Activated T-helper 1 cell treated with anti-CD3 and anti-CD28 coated beads, Interleukin-12 subunit alpha, Interleukin-12 subunit beta, Interleukin-2, Interleukin-4 antibody, amounts not matched to agents 30 ng/mL and 10 ng/mL and 1 ng/mL, durations not matched to agents 14 hours and 24 hours and 36 hours (primary cell): ENCODE measurements at regions not wholly inside any gene's neighbourhood (a gene's known extent, or its start where the extent isn't known, plus 50 kb on each side); places are given as distances from the start of the nearest gene placed in this dataset.
"Not testable (repeated sequence)": the region's sequence is repeated elsewhere in the genome, so short reads cannot be mapped to it uniquely, and the experiment has no call there.

Source experiments
- DNase-seq: peaks from one replicate; pipeline ENCODE4 v3.0.0; 2021; ENCODE audit warnings: low spot score
- H3K27ac Mint-ChIP-seq: one replicate; pipeline ENCODE4 v1.8.0; 2021; ENCODE audit warnings: mild to moderate bottlenecking, mixed read lengths
- H3K27me3 Mint-ChIP-seq: one replicate; pipeline ENCODE4 v1.8.0; 2022; ENCODE audit warnings: mild to moderate bottlenecking, moderate library complexity, mixed read lengths; ENCODE audit not compliant: insufficient read depth
- H3K36me3 Mint-ChIP-seq: one replicate; pipeline ENCODE4 v1.8.0; 2021; ENCODE audit warnings: low read depth, mixed read lengths
- H3K4me1 Mint-ChIP-seq: one replicate; pipeline ENCODE4 v1.8.0; 2021; ENCODE audit warnings: low read depth, mixed read lengths
- H3K4me3 Mint-ChIP-seq: one replicate; pipeline ENCODE4 v1.8.0; 2021; ENCODE audit warnings: mild to moderate bottlenecking, moderate library complexity, mixed read lengths
- H3K9me3 Mint-ChIP-seq: one replicate; pipeline ENCODE4 v1.8.0; 2021; ENCODE audit warnings: mixed read lengths
- intact Hi-C: fragments of 100-400 bp; cut with micrococcal nuclease; formaldehyde crosslinking; loops from one replicate; pipeline ENCODE4 v1.15.1; 2024

DNA sequence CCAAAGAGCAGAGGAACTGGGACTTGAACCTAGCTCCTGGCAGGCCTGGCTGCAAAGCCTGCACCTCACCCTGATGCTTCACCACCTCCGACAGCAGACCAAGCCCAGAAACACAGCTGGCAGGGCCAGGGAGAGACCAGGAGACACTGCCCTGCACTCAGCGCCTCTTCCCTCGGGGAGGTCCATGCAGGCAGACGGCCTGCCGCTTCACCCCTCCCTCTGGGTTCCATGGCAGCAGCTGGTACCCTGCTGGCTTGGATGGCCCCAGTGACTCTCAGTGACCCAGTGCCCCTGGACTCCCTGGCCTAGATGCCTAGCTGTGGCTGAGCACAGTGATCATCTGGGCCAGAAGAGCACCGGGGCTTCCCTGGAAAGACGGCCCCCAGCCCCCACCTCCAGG lies 65.3 kb upstream of the TARDBP start:
- Mint-ChIP-seq H3K27me3 (peaks cover 33% of the 10 kb centered on the region), H3K36me3 (no peaks in the 10 kb centered on the region)
- intact Hi-C loops, result no loop called here

GRCh38 chr1:10947691-10948462 lies 64.6 kb upstream of the TARDBP start:
- intact Hi-C loops, result no loop called here
- no peak for DNase-seq
- Mint-ChIP-seq H3K4me1 (peaks cover 9% of the 10 kb centered on the region), H3K27ac (no peak overlapping the region), H3K27me3 (peaks cover 26% of the 10 kb centered on the region), H3K36me3 (no peaks in the 10 kb centered on the region), H3K4me3 (no peak overlapping the region), H3K9me3 (no peaks in the 10 kb centered on the region)

More for the DNA sequence above, 65.3 kb upstream of the TARDBP start:
- Mint-ChIP-seq H3K9me3 (no peaks in the 10 kb centered on the region), H3K4me1 (peaks cover 9% of the 10 kb centered on the region), H3K4me3 (no peak overlapping the region), H3K27ac (no peak overlapping the region)
- no peak for DNase-seq

DNA sequence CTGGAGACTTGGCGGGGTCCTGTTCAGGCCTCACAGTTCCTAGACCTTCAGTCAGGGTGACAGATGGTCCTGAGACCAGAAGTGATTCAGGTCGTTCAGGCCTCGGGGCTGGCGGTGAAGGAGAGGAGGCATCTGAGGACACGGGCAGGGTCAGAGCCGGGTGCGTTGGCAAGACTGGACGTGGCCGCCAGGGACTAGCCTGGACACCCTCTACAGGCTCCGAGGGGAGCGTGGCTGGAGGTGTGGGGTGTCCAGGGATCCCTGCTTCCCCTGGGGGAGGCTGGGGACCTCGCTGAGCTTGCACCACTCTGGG lies 64.0 kb upstream of the TARDBP start:
- intact Hi-C loops, result no loop called here
- Mint-ChIP-seq H3K4me3 (no peak overlapping the region), H3K27ac (no peak overlapping the region), H3K4me1 (peaks cover 9% of the 10 kb centered on the region), H3K9me3 (no peaks in the 10 kb centered on the region), H3K36me3 (no peaks in the 10 kb centered on the region), H3K27me3 (peaks cover 25% of the 10 kb centered on the region)
- no peak for DNase-seq

GRCh38 chr1:10950316-10951172 lies 61.9 kb upstream of the TARDBP start:
- intact Hi-C loops, result no loop called here
- no peaks in the 10 kb centered on the region for H3K4me1 Mint-ChIP-seq
- no peaks in the 10 kb centered on the region for H3K9me3 Mint-ChIP-seq
- peaks cover 8% of the 10 kb centered on the region for H3K27me3 Mint-ChIP-seq
- no peak overlapping the region for H3K4me3 Mint-ChIP-seq
- no peaks in the 10 kb centered on the region for H3K36me3 Mint-ChIP-seq
- no peak overlapping the region for H3K27ac Mint-ChIP-seq
- DNase-seq, result no peak

GRCh38 chr1:10951298-10951697 lies 61.2 kb upstream of the TARDBP start:
- H3K27ac Mint-ChIP-seq, H3K4me1 Mint-ChIP-seq, H3K9me3 Mint-ChIP-seq, intact Hi-C loops, H3K27me3 Mint-ChIP-seq, H3K36me3 Mint-ChIP-seq, DNase-seq, H3K4me3 Mint-ChIP-seq: not testable (repeated sequence)

DNA sequence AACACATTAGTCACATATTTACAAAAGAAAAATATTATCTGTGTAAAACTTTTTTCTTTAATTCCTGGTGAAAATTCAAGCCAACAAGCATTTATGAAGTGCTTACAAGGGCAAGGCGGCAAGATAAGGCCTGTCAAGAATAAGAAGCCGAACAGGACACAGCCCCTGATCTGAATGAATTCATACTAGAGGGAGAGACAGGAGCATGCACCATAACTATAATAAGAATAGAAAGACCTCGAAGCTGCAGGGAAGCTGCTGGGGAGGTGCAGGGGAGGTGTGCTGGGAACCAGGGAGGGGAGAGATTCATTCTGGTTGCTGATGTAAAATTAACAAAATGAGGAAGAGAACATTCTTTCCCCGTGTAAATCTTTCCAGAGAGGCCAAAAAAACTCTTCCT lies 60.5 kb upstream of the TARDBP start:
- intact Hi-C loops, result no loop called here
- Mint-ChIP-seq H3K36me3 (no peaks in the 10 kb centered on the region), H3K27ac (no peak overlapping the region), H3K27me3 (peaks cover 5% of the 10 kb centered on the region), H3K4me3 (no peak overlapping the region), H3K9me3 (no peaks in the 10 kb centered on the region), H3K4me1 (no peaks in the 10 kb centered on the region)
- DNase-seq, result no peak

GRCh38 chr1:10953505-10954193 lies 58.8 kb upstream of the TARDBP start:
- DNase-seq, result no peak
- Mint-ChIP-seq H3K27me3 (peaks cover 5% of the 10 kb centered on the region), H3K4me1 (no peaks in the 10 kb centered on the region), H3K9me3 (no peaks in the 10 kb centered on the region), H3K27ac (no peak overlapping the region), H3K4me3 (no peak overlapping the region), H3K36me3 (no peaks in the 10 kb centered on the region)
- intact Hi-C loops, result no loop called here

DNA sequence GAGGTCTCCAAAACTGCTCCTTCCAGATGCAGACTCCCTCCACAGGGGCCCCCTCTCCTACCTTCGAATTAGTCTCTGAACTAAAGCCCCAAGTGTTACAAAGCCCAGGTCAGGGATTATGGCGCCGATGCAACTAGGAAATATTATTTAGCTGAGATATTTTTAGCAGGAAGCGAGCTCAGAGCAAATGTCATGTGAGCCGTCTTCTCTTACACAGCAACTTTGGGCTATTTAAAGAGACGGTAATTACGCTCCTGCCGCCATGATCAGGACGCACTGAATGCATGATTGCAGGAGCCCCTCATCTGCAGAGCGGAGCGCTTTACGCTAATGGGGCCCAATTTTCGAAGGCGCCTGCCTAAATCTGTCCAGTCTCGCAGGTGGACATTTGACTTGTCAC lies 55.3 kb upstream of the TARDBP start:
- Mint-ChIP-seq H3K4me1 (peaks cover 5% of the 10 kb centered on the region), H3K27me3 (peaks cover 10% of the 10 kb centered on the region), H3K4me3 (no peak overlapping the region), H3K27ac (no peak overlapping the region), H3K9me3 (no peaks in the 10 kb centered on the region), H3K36me3 (no peaks in the 10 kb centered on the region)
- DNase-seq, result no peak
- intact Hi-C loops, result no loop called here

GRCh38 chr1:10958614-10959013 lies 53.8 kb upstream of the TARDBP start:
- Mint-ChIP-seq H3K4me3 (no peak overlapping the region), H3K27ac (no peak overlapping the region), H3K27me3 (peaks cover 17% of the 10 kb centered on the region), H3K36me3 (no peaks in the 10 kb centered on the region), H3K9me3 (no peaks in the 10 kb centered on the region), H3K4me1 (peaks cover 5% of the 10 kb centered on the region)
- intact Hi-C loops, result no loop called here
- DNase-seq, result no peak

DNA sequence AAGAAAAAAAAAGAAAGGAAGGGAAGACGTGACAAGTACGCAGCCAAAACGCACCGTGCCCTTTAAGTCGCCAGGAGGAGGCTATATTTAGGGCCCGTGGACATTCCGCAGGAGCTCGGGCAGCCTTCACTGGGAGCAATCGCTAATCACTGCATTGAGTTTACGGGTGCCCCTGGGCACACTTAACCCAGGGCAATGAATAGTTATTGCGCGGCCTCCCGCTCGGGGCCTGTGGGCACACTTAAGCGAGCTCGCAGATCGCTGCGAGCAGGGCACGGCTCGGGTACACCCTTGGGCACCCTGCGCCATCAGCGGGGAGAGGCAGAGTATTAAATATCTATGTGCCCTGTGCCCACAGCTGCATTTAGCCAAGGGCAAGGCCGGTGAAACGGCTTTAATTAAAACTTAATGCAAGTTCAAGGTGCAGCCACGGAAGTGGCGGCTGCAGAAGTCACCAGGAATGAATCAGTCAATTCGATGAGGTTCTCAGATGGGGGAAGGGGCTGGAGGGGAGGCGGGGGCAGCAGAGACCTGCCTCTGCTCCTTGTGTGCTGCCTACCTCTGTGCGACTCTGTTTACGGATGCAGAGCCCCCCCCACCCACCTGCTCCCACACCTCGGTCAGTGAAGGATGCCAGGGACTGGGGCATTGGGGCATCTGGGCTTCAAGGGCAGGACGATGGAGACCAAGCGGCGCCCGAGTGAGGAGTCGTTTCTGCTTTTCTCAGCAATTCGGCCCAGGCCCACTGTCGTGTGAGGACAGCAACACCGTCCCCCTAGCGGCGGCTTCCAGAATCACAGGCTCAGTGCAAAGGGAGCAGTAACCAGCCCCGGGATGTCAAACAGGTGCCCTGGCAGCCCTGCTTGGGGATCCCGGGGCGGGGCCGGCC lies 51.8 kb upstream of the TARDBP start:
- Mint-ChIP-seq H3K4me3 (no peak overlapping the region), H3K27me3 (peaks cover 26% of the 10 kb centered on the region), H3K4me1 (peaks cover 14% of the 10 kb centered on the region), H3K9me3 (no peaks in the 10 kb centered on the region), H3K36me3 (no peaks in the 10 kb centered on the region), H3K27ac (no peak overlapping the region)
- peak; percentile 66 for DNase-seq
- intact Hi-C loops, result loop anchor here (5.0 kb wide), 1 partner anchor 268 kb away; no protein-coding TSS in a partner anchor

GRCh38 chr1:10961300-10961833 lies 51.1 kb upstream of the TARDBP start:
- H3K9me3 Mint-ChIP-seq, result no peaks in the 10 kb centered on the region
- no peak overlapping the region for H3K4me3 Mint-ChIP-seq
- H3K4me1 Mint-ChIP-seq, result peaks cover 20% of the 10 kb centered on the region
- no peak for DNase-seq
- intact Hi-C loops, result loop anchor here (5.0 kb wide), 1 partner anchor 269 kb away; no protein-coding TSS in a partner anchor
- no peaks in the 10 kb centered on the region for H3K36me3 Mint-ChIP-seq
- peaks cover 26% of the 10 kb centered on the region for H3K27me3 Mint-ChIP-seq
- no peak overlapping the region for H3K27ac Mint-ChIP-seq

DNA sequence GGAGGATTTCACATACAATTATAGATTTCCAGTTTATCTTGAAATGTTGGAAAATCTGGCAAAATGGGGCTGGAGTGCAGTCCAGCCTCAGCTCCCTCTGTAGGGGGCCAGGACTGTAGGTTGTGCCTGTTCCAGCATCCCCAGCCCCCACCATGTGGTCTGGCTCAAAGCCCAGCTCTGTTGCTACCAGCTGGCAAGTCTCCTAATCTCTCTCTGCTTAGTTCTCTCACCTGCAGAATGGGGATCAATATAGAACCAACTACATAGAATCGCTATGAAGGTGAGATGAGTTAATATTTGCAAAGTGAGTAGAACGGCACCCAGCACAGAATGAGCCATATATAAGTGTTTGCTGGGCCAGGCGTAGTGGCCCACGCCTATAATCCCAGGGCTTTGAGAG lies 50.0 kb upstream of the TARDBP start:
- Mint-ChIP-seq H3K4me3 (no peak overlapping the region), H3K27ac (no peak overlapping the region), H3K36me3 (no peaks in the 10 kb centered on the region), H3K9me3 (no peaks in the 10 kb centered on the region), H3K27me3 (peaks cover 34% of the 10 kb centered on the region), H3K4me1 (peaks cover 20% of the 10 kb centered on the region)
- intact Hi-C loops, result loop anchor here (5.0 kb wide), 1 partner anchor 270 kb away; no protein-coding TSS in a partner anchor
- no peak for DNase-seq
